ENCODE measurements at regions not wholly inside any gene's neighbourhood (a gene's known extent, or its start where the extent isn't known, plus 50 kb on each side); places are given as distances from the start of the nearest gene placed in this dataset.
"Not testable (repeated sequence)": the region's sequence is repeated elsewhere in the genome, so short reads cannot be mapped to it uniquely, and the experiment has no call there.

DNA sequence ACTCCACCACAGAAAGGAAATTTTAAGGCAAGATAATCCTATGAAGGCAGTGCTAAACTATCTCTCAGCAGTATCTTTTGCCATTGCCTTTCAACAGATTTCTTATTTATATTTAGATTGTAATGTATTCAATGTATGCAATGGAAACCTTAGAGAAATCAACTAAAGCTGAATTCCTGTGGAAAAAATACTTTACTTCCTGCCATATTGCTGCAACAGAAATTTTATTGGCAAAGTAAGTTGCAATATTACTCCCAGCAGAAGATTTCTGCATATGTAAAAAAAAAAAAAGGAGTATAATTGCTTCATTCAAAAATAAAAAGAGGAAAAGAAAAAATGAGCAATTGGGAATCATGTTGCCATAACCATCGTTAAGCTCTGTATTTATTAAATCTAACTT lies 454.6 kb upstream of the CD180 start:
- Mint-ChIP-seq H3K36me3 (ENCODE audit: low read depth) (no peaks in the 10 kb centered on the region), H3K4me3 (no peak overlapping the region), H3K27ac (no peak overlapping the region), H3K4me1 (ENCODE audit: low read depth) (no peaks in the 10 kb centered on the region), H3K9me3 (no peaks in the 10 kb centered on the region), H3K27me3 (ENCODE audit: low read depth) (no peaks in the 10 kb centered on the region)
- no peak for DNase-seq (ENCODE audit: low spot score)

DNA sequence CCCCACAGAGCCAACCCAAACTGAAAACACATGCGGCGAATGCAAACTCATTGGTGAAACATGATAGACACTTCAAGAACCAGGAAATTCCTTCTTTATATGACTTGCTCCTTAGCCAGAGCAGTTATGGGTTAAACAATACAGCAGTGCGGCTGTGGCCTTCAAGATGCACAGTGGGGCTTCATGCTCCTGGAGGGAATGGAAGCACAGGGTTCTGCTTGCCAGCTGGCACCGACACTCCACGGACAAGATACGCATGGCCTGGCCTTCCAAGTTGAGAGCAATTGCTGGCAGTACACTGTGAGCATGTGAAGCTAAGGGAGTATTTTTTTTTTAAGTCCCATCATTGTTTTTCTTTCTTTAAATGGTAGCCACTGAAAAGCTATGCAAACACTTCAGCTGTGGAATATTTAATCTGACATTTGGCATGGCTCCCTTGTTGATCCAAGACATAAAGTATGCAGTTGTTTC lies 451.6 kb upstream of the CD180 start:
- Mint-ChIP-seq H3K4me1 (ENCODE audit: low read depth) (no peaks in the 10 kb centered on the region), H3K27me3 (ENCODE audit: low read depth) (no peaks in the 10 kb centered on the region), H3K27ac (no peak overlapping the region), H3K4me3 (no peak overlapping the region), H3K9me3 (peaks cover 2% of the 10 kb centered on the region), H3K36me3 (ENCODE audit: low read depth) (no peaks in the 10 kb centered on the region)
- DNase-seq (ENCODE audit: low spot score), result no peak

DNA sequence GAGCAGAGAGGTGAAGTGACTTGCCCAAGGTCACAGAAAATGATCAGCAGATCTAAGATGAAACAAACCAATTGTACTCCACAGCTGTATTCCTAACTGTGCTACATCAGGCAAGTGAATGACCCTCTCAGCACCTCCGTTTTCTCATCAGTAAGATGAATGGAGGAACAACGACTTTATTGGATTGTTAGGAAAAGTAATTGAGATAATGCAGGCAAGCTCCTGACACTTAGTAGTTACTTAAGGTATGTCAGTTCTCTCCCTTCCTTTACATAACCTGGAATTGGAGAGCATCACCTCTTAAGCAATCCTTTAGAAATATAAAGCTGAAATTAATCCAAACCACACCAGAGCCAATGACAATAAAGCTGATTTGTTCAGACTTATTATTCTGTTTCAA lies 451.2 kb upstream of the CD180 start:
- Mint-ChIP-seq H3K27ac (no peak overlapping the region), H3K9me3 (peaks cover 2% of the 10 kb centered on the region), H3K36me3 (ENCODE audit: low read depth) (no peaks in the 10 kb centered on the region), H3K4me1 (ENCODE audit: low read depth) (no peaks in the 10 kb centered on the region), H3K4me3 (no peak overlapping the region), H3K27me3 (ENCODE audit: low read depth) (no peaks in the 10 kb centered on the region)
- no peak for DNase-seq (ENCODE audit: low spot score)

DNA sequence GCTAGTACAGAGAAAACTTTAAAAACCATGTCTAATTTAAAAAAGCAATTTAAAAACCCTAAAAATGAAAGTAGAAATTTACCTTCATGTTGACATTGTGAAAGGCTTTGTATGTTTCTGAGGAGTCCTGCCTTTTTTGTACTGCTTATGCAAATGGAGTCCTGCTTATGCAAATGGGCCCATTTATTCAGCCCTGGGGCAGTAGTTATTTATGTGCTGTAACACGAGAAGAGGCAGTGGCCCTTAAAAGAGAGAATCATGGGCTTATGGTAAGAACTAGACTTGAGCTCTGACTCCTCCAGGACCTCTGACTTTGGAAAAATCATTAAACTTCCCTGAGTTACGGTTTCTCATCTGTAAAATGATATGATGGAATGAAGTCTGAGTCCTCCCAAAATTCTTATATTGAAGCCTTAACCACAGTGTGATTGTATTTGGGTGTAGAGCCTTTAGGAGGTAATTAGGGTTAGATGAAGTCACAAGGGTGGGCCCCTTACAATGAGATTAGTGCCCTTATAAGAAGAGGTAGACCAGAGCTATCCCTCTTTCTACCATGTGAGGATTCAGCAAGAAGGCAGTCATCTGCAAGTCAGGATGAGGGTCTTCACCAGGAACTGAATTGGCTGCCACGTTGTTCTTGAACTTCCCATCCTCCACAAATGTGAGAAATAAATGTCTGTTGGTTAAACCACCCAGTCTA lies 447.8 kb upstream of the CD180 start:
- no peaks in the 10 kb centered on the region for H3K27me3 Mint-ChIP-seq (ENCODE audit: low read depth)
- no peak for DNase-seq (ENCODE audit: low spot score)
- no peak overlapping the region for H3K4me3 Mint-ChIP-seq
- peaks cover 2% of the 10 kb centered on the region for H3K9me3 Mint-ChIP-seq
- H3K36me3 Mint-ChIP-seq (ENCODE audit: low read depth), result no peaks in the 10 kb centered on the region
- H3K4me1 Mint-ChIP-seq (ENCODE audit: low read depth), result no peaks in the 10 kb centered on the region
- H3K27ac Mint-ChIP-seq, result no peak overlapping the region

DNA sequence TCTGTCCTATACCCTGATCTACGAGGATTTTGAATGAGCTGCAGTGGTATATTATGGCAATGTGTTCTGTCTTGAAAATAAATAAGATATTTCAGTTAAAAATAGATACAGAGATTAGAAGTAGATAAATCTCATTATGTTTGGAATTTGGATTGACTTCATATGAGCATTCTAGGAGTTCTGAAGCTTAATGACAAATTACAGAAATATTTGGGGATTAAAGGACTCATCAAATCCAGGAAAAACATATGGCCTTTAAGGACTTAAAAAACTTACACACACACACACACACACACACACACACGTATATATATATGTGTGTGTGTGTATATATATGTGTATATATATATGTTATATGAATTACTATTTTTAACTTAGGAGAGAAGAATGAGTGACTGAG lies 446.9 kb upstream of the CD180 start:
- DNase-seq (ENCODE audit: low spot score), result no peak
- Mint-ChIP-seq H3K9me3 (peaks cover 2% of the 10 kb centered on the region), H3K4me1 (ENCODE audit: low read depth) (no peaks in the 10 kb centered on the region), H3K4me3 (no peak overlapping the region), H3K36me3 (ENCODE audit: low read depth) (no peaks in the 10 kb centered on the region), H3K27me3 (ENCODE audit: low read depth) (no peaks in the 10 kb centered on the region), H3K27ac (no peak overlapping the region)

DNA sequence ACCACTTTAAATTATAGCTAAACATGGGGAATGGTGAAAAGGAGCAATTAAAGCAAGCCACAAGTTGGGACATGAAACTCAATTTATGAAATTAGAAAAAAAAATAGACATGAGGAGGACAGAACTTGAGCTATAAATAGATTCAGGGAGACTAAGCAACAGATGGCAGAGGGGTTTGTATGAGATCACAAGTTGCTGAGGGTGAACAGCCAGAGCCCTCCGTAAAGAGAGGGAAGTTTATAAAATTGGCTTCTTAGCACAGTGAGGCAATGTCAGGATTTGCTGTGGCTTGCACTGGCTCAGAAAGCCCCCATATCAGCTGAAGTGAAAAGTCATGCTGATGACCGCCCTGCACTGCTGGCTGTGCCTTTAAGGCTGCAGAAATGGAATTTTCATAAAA lies 443.4 kb upstream of the CD180 start:
- no peak for DNase-seq (ENCODE audit: low spot score)
- no peaks in the 10 kb centered on the region for H3K27me3 Mint-ChIP-seq (ENCODE audit: low read depth)
- H3K27ac Mint-ChIP-seq, result no peak overlapping the region
- no peaks in the 10 kb centered on the region for H3K4me1 Mint-ChIP-seq (ENCODE audit: low read depth)
- peaks cover 3% of the 10 kb centered on the region for H3K9me3 Mint-ChIP-seq
- no peaks in the 10 kb centered on the region for H3K36me3 Mint-ChIP-seq (ENCODE audit: low read depth)
- H3K4me3 Mint-ChIP-seq, result no peak overlapping the region

DNA sequence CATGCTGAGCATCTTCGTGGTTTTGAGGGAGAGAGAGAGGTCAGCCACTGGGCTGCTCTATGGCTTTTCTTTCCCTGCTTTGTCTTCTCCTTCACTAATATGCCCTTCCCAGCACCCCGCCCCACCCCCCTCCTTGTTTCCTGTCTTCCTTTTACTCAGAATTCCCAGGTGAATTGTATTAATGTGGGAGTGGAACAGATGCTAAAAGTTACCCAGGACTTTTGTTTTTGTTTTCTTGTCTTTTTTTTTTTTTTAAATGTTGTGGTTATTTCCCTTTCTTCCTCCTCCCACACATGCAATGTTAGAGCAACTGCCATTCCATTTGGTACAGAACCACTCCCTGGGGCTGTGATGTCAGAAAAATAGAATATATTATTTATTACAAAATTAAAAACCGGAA lies 442.7 kb upstream of the CD180 start:
- Mint-ChIP-seq H3K4me1 (ENCODE audit: low read depth) (no peaks in the 10 kb centered on the region), H3K4me3 (no peak overlapping the region), H3K36me3 (ENCODE audit: low read depth) (no peaks in the 10 kb centered on the region), H3K9me3 (peaks cover 3% of the 10 kb centered on the region), H3K27me3 (ENCODE audit: low read depth) (no peaks in the 10 kb centered on the region), H3K27ac (no peak overlapping the region)
- DNase-seq (ENCODE audit: low spot score), result no peak

DNA sequence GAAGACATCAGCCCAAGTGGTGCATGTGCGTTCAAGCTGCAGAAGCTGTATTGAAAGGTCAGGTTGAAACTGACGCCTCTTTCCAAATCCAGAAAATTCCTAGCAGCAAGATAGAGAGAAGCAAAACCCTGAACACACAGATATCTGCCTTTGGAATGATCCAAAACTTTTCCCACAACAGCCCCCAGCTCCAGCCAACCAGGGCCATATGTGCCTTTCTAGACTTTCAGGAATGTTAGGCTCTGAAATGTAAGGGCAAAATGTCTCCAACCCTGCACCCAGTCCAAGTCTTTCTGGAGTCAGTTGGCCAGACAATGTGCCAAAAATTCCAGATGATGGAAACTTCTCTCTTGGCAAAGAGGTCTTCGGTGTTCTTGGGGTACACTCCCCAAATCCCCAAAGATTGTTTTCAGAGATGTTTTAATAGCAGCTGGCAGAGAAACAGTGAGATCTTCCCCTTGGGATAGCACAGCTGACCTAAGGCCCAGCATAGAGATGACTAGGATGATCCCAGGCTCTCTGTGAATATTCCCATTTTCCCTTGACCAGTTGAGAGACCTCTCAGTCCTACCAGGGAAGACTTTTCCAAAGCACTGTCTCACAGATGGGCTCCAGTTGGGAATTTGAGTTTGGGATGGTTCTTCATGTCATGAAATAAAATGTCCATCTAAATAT lies 440.4 kb upstream of the CD180 start:
- Mint-ChIP-seq H3K27me3 (ENCODE audit: low read depth) (no peaks in the 10 kb centered on the region), H3K4me1 (ENCODE audit: low read depth) (no peaks in the 10 kb centered on the region), H3K4me3 (no peak overlapping the region), H3K27ac (no peak overlapping the region), H3K9me3 (peaks cover 3% of the 10 kb centered on the region), H3K36me3 (ENCODE audit: low read depth) (no peaks in the 10 kb centered on the region)
- no peak for DNase-seq (ENCODE audit: low spot score)

DNA sequence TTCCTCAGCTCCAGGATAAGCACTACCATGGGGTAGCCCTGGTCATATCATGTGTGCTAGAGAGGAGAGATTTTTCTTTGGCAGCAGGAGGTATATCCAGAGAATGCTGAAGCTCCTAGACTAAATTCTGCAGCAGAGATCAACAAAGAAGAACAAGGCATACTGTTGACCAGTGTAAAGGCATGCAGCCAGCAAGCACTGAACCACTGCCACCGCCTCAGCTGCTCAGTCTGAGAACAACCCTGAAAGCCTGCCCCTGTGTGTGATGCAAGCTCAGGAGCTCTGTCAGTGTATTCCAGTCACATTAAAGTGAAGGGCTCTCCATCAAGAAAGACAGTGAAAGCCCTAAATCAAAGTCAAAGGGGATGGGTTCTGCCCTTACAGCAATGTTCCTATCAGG lies 439.5 kb upstream of the CD180 start:
- H3K27ac Mint-ChIP-seq, result no peak overlapping the region
- peaks cover 3% of the 10 kb centered on the region for H3K9me3 Mint-ChIP-seq
- no peaks in the 10 kb centered on the region for H3K4me1 Mint-ChIP-seq (ENCODE audit: low read depth)
- no peaks in the 10 kb centered on the region for H3K36me3 Mint-ChIP-seq (ENCODE audit: low read depth)
- no peak for DNase-seq (ENCODE audit: low spot score)
- H3K27me3 Mint-ChIP-seq (ENCODE audit: low read depth), result no peaks in the 10 kb centered on the region
- H3K4me3 Mint-ChIP-seq, result no peak overlapping the region

DNA sequence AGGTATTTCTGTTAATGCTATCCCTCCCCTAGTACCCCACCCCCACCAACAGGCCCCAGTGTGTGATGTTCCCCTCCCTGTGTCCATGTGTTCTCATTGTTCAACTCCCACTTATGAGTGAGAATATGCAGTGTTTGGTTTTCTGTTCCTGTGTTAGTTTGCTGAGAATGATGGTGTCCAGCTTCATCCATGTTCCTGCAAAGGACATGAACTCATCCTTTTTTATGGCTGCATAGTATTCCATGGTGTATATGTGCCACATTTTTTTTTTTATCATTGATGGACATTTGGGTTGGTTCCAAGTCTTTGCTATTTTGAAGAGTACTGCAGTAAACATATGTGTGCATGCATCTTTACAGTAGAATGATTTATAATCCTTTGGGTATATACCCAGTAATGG lies 430.5 kb upstream of the CD180 start:
- not testable (repeated sequence) for H3K4me3 Mint-ChIP-seq; H3K36me3 Mint-ChIP-seq (ENCODE audit: low read depth); H3K9me3 Mint-ChIP-seq

DNA sequence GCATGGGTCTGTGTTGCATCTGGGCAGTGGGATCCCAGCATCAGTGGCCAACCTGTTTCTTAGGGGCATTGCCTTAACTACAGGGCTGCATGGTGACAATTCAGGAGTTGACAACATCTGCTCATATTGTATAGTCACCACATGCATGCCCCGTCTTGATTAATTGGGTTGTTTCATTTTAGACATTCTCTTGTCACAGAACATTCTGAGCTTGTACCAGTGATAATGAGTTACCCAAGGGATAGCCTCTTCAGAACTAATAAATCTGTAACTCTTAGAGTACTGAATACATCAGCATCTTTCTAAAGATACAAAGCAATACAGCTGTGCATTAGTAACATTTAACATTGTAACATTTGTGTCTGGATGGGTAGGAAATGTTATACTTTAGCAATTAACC lies 426.5 kb upstream of the CD180 start:
- H3K4me1 Mint-ChIP-seq (ENCODE audit: low read depth), result no peaks in the 10 kb centered on the region
- H3K27ac Mint-ChIP-seq, result no peak overlapping the region
- H3K4me3 Mint-ChIP-seq, result no peak overlapping the region
- no peaks in the 10 kb centered on the region for H3K9me3 Mint-ChIP-seq
- no peaks in the 10 kb centered on the region for H3K27me3 Mint-ChIP-seq (ENCODE audit: low read depth)
- H3K36me3 Mint-ChIP-seq (ENCODE audit: low read depth), result no peaks in the 10 kb centered on the region
- no peak for DNase-seq (ENCODE audit: low spot score)

More for the DNA sequence above, 430.5 kb upstream of the CD180 start:
- H3K27ac Mint-ChIP-seq; DNase-seq (ENCODE audit: low spot score); H3K27me3 Mint-ChIP-seq (ENCODE audit: low read depth); H3K4me1 Mint-ChIP-seq (ENCODE audit: low read depth): not testable (repeated sequence)

DNA sequence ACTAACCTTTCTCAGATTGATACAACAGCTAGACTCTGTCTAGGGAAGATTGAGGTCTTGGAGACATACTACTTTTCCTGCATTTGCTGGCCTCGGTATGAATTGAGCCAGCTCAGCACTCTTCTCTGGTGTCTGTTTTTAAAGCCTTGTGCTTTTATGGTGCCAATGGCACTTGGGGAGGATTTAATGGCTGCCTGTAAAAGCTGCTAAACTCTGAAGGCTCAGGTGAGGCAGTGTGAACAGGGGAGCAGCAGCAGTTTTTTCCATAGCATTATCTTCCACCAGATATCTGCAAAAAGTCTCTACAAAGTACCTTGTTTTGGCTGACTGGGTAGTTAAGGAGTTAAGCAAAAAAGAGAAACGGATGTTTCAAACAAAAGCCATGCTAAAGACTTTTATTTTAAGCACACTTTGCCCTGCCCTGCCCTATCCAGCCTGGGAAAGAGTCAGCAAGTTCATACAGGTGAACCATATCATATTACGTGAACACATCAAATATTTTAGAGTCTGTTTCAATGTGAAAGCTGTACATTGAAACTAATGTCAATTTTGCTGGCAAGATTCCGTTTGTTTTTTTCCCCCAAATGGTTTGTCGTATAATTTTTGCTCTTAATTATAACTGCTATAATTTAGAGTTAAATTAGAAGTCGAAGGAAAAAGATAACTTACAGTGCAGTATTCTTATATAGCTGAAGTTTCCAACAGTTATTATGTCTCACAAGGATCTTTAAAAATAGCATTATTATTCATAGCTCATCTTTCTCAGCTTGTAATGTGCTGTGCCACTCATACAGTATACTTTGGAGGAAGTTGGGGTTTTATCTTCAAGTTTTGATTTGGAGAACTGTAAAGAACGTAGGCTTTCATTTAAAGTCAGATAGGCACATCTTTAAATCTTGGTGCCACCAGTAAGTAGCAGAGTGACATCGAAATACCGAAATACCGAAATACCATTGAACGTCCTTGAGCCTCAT lies 424.1 kb upstream of the CD180 start:
- Mint-ChIP-seq H3K4me1 (ENCODE audit: low read depth) (no peaks in the 10 kb centered on the region), H3K9me3 (no peaks in the 10 kb centered on the region), H3K4me3 (no peak overlapping the region), H3K27ac (no peak overlapping the region), H3K27me3 (ENCODE audit: low read depth) (no peaks in the 10 kb centered on the region), H3K36me3 (ENCODE audit: low read depth) (no peaks in the 10 kb centered on the region)
- no peak for DNase-seq (ENCODE audit: low spot score)

DNA sequence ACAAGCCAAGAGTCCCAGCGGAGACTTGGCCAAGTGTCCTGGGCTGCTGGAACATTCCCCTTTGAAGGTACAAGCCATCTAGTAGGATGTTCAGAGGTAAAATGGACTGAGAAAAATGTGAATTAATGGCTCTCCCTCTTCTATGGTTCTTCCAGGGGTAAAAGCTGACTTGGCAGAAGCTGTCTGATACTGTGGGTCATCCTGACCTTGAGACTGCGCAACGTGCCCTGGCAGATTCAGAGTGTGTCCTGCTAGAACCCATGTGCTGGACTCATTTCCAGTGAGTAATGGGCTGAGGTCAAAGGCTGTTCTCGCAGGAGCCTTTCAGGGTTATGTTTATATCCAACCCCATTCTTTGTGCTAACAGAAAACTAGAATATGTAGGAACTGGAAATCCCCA lies 423.0 kb upstream of the CD180 start:
- H3K27ac Mint-ChIP-seq, result no peak overlapping the region
- H3K4me3 Mint-ChIP-seq, result no peak overlapping the region
- no peaks in the 10 kb centered on the region for H3K4me1 Mint-ChIP-seq (ENCODE audit: low read depth)
- DNase-seq (ENCODE audit: low spot score), result no peak
- no peaks in the 10 kb centered on the region for H3K36me3 Mint-ChIP-seq (ENCODE audit: low read depth)
- no peaks in the 10 kb centered on the region for H3K9me3 Mint-ChIP-seq
- H3K27me3 Mint-ChIP-seq (ENCODE audit: low read depth), result no peaks in the 10 kb centered on the region

DNA sequence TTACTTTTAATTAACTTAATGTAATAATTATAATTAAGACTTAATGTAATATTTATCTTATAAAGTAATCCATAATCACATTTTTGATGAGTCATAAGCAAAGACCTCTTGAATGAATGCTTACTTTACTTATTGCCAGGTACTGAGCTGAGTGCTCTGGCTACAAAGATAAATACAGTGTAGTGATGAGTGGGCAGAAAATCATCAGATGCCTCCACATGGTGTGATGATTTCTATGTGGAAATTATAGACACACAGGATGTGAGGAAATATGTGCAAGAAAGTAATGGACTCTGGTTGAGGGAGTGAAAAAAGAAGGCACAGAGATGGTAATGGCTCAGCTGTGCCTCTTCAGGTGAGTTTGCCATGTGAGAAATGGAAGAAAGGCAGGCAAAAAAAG lies 422.6 kb upstream of the CD180 start:
- Mint-ChIP-seq H3K27ac (no peak overlapping the region), H3K27me3 (ENCODE audit: low read depth) (no peaks in the 10 kb centered on the region), H3K9me3 (no peaks in the 10 kb centered on the region), H3K4me1 (ENCODE audit: low read depth) (no peaks in the 10 kb centered on the region), H3K36me3 (ENCODE audit: low read depth) (no peaks in the 10 kb centered on the region), H3K4me3 (no peak overlapping the region)
- DNase-seq (ENCODE audit: low spot score), result no peak

Data from T-helper 2 cell treated with Interferon-gamma antibody and Interleukin-4, amounts not matched to agents 5 μg/mL and 100 μg/mL, for 36 hours (primary cell).